ENCODE measurements at regions not wholly inside any gene's neighbourhood (a gene's known extent, or its start where the extent isn't known, plus 50 kb on each side); places are given as distances from the start of the nearest gene placed in this dataset.

DNA sequence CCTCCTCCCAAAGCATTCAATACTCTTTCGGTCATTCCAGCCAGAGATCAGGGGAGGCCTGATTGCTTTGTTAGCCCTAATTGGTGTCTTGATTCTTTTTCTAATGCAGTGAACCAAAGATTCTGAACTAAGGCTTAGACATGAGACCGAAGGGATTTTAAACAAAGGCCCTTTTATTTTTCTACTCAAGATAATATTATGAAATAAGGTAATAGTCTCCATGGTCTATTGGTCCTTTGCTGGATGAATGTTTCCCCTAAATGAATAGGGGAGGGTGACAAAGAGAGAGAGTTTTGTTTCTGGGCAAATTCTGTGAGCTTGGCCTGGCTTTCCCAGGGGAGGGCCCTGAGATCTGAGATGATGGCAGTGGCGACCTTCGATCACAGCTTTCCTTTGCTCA lies 449.1 kb downstream of the TYW1 start:
- no peak overlapping the region for H3K4me3 ChIP-seq (ENCODE audit: low read depth, low read length)
- DNase-seq (ENCODE audit: low read depth) = no peak
- TF ChIP-seq, protein P1, sequence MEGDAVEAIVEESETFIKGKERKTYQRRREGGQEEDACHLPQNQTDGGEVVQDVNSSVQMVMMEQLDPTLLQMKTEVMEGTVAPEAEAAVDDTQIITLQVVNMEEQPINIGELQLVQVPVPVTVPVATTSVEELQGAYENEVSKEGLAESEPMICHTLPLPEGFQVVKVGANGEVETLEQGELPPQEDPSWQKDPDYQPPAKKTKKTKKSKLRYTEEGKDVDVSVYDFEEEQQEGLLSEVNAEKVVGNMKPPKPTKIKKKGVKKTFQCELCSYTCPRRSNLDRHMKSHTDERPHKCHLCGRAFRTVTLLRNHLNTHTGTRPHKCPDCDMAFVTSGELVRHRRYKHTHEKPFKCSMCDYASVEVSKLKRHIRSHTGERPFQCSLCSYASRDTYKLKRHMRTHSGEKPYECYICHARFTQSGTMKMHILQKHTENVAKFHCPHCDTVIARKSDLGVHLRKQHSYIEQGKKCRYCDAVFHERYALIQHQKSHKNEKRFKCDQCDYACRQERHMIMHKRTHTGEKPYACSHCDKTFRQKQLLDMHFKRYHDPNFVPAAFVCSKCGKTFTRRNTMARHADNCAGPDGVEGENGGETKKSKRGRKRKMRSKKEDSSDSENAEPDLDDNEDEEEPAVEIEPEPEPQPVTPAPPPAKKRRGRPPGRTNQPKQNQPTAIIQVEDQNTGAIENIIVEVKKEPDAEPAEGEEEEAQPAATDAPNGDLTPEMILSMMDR (conservative IDR thresholded peaks at IDR 0.05; ENCODE audit: low read depth, low read length) = no peak

DNA sequence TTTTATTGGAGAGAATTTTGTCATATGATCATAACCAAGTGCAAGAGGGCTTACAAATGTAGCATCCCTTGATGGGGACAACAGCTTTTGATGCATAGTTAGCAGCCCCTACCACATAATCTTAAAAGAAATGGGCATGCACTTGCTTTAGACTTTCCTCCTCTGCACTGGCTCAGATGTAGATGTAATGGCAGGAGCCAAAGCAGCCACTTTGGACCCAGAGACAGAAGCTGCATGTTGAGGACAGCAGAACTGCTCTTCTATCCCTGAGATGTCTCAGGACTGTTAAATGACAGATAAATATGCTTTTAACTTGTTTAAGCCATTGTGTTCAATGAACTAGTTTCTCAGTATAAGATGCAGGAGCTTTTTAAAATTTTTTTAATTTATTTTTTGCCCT lies 450.7 kb downstream of the TYW1 start:
- no peak overlapping the region for H3K4me3 ChIP-seq (ENCODE audit: low read depth, low read length)
- DNase-seq (ENCODE audit: low read depth) = no peak
- TF ChIP-seq, protein P1 (conservative IDR thresholded peaks at IDR 0.05; ENCODE audit: low read depth, low read length) = no peak

DNA sequence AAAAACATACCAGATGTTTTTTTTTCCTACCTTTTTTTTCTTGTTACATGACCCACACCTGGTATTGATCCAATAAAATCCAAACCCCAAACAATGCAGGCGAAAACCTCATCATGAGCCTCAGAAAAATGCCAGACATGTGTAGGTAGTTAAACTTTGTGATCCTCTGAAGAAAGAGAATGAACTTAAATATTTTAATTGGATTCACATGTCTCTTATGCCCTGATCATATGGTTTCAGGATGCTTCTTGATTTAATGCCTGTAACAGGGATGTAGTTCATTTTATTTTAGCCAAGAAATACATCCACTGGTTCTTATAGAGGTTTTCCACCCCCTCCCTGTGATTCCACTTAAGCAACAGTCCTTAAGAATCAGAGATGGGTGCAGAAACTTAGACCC lies 451.6 kb downstream of the TYW1 start:
- no peak for DNase-seq (ENCODE audit: low read depth)
- H3K4me3 ChIP-seq (ENCODE audit: low read depth, low read length) = no peak overlapping the region
- TF ChIP-seq, protein P1 (conservative IDR thresholded peaks at IDR 0.05; ENCODE audit: low read depth, low read length) = no peak

DNA sequence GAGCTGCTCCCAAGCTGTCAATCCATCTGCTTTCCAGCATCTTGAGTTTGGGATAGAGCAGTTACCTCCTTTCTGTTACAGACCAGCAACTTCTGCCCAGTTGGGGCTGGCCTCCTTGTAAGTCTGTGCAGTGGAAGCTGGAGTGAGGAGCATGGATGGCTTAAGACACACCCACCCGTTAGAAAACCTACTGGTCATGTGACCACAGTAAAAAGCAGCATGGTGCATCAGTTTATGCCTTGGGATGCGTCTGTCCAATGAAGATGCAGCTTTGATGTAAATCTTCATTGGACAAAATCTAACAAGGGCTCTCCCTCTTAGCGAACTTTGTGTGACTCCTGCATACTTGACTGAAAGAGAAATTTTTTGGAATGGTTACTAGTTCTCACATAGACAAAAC lies 453.5 kb downstream of the TYW1 start:
- TF ChIP-seq, protein P1 (conservative IDR thresholded peaks at IDR 0.05; ENCODE audit: low read depth, low read length) = no peak
- DNase-seq (ENCODE audit: low read depth) = no peak
- H3K4me3 ChIP-seq (ENCODE audit: low read depth, low read length) = no peak overlapping the region

DNA sequence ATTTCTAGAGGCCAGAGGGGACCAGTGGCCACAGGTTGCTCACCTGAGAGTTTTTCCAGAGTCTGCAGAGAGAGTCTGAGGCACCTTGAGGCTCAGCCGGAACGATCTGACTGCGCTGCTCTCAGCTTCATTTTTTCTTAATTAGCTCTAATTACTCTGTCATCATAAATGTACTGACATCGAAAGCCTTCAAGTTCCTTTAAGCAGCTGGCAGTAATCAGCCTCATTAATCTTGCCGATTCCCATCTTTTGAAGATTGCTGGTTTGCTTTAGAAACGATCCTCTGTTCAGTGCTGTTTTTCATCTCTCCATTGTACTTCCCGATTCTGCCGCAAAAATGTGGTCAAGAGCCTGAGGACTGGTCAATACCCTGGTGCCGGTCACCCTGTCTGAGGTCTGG lies 454.7 kb downstream of the TYW1 start:
- DNase-seq (ENCODE audit: low read depth) = no peak
- H3K4me3 ChIP-seq (ENCODE audit: low read depth, low read length) = no peak overlapping the region
- TF ChIP-seq, protein P1 (conservative IDR thresholded peaks at IDR 0.05; ENCODE audit: low read depth, low read length) = no peak

DNA sequence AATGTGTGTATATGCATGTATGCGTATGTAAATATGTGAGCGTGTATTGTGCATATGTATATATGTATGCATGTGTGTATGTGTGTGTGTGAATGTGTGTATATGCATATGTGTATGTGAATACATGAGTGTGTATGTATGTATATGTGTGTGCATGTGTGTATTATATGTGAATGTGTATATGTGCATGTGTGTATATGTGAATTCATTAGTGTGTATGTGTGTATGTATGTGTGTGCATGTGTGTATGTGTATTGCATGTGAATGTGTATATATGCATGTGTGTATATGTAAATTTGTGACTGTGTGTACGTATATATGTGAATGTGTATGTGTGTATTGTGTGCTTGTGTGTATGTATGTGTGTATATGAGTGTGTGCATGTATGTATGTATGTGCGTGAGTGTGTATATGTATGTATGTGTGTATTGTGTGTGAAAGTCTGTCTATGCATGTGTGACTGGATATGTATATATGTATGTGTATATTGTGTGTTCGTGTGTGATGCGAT lies 455.9 kb downstream of the TYW1 start:
- TF ChIP-seq, protein P1 (conservative IDR thresholded peaks at IDR 0.05; ENCODE audit: low read depth, low read length) = no peak
- no peak overlapping the region for H3K4me3 ChIP-seq (ENCODE audit: low read depth, low read length)
- no peak for DNase-seq (ENCODE audit: low read depth)

DNA sequence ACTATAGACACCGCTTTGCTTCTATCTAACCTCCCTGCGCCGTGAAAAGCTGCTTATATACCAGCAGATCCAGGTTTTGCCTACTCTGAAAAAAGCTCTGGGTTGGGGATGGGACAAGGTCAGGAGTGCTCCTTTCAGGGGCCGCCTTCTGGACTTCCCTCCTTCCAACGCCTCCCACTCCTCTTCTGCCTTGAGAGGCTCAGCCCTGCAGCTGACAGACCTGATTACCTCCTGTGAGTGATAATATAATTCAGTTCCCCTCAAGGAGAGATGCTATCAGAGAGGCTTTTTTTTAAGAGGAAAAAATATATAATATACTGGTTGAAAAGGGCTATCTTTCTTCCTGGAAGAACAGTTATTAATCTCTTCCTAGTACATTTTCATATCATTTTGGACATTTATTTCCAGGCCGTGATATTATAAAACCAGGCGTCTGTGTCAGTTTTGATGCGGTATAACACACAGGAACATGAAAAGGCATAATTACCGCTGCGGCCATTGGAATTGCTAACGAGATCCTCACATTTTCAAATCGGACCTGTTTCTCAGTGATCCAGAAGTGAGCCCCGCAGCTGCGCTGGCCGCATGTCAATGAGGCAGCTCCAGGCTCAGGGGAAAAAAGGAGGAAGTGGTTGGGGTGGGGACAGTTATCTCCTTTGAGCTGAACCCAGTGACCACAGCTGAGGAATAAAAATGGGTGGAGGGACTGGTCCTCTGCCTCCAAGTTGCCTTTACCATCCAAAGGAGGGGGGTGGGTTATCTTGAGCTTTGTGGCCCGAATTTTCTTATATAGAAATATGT lies 457.1 kb downstream of the TYW1 start:
- TF ChIP-seq, protein P1 (conservative IDR thresholded peaks at IDR 0.05; ENCODE audit: low read depth, low read length) = no peak
- no peak overlapping the region for H3K4me3 ChIP-seq (ENCODE audit: low read depth, low read length)
- DNase-seq (ENCODE audit: low read depth) = no peak

Data from epithelial cell of proximal tubule (primary cell).